HL-60/S4 treated with retinoic acid at 250 ng/mL for 4 days and 3 days (cell line): ENCODE measurements at regions not wholly inside any gene's neighbourhood (a gene's known extent, or its start where the extent isn't known, plus 50 kb on each side); places are given as distances from the start of the nearest gene placed in this dataset.

ENCODE experiments used
- in situ Hi-C: fragments of 300-500 bp; cut with MboI; formaldehyde crosslinking; loops from 2 replicates; pipeline ENCODE4 v1.7.0; 2022; ENCODE audit warnings: low sequenced_read_pairs

GRCh38 chr2:138103156-138103555 is 138.9 kb downstream of the HNMT start:
- in situ Hi-C loops = no loop called here

DNA sequence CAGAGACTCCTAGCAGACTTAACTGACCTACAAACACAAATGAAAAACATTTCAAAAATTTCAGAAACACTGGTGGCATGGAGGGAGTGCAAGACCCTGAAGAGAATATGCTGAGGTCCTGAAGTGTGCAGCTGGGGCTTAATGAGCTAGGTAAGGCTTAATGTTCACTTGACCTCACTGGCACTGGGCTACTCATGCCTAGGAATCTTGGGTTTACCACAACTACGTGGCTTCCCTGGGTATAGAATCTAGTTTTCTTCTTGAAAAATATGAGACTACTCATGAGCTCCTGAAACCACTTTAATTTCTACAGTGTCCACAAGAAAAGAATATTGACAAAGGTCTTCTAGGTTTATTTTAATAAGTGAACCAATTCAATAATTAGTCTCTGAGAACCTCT is 139.8 kb downstream of the HNMT start:
- in situ Hi-C loops = no loop called here

DNA sequence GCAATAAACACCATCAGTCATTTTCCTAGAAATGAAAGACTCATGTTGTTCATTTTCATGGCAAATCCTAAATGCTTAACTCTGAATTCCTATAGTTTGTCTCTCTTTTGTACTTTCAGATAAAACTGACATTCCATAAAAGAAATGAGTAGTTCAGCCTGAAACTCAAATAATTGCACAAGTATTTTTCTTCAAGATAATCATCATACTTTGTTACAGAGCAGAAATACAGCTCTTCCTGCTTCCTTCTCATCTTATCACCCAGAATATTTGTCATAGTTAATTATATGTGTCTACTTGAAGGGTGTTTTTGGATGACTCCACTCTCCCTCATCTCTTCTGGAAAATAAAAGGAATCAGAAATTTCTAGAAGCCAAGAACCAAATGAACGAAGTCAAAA is 141.1 kb downstream of the HNMT start:
- in situ Hi-C loops = no loop called here

- in situ Hi-C loops = no loop called here
These were observed 142.3 kb downstream of the HNMT start for GRCh38 chr2:138106606-138107005.

- in situ Hi-C loops = no loop called here
These were observed 143.0 kb downstream of the HNMT start for GRCh38 chr2:138107288-138107687.

DNA sequence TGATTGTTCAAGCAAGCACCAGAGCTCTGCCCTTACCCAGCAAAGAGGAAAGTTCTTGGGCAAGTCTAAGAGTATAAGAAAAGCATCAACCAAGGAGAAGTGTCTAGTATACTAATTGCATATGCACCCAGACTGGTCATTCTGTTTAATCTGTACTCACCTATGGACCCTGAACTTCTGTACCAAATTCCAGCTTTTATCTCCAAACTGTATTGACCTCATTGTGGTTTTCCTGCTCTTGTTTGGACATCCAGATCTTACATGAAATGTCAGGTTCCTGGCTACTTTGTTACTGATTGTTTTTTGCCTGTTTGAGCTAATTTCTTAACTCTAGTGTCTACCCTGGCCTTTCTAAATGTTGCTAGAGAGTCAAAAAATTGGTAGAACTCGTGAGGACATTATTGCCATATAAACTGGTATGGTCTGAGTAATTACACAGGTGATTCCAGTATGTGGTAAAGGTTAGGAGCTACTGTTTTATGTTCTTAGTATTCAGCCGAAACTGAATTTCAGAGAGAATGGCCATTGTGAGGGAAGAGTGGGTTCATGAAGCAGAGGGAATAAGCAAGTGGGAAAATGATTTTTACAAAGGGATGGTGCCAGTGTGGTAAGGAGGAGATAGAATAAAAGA is 146.3 kb downstream of the HNMT start:
- in situ Hi-C loops = no loop called here

DNA sequence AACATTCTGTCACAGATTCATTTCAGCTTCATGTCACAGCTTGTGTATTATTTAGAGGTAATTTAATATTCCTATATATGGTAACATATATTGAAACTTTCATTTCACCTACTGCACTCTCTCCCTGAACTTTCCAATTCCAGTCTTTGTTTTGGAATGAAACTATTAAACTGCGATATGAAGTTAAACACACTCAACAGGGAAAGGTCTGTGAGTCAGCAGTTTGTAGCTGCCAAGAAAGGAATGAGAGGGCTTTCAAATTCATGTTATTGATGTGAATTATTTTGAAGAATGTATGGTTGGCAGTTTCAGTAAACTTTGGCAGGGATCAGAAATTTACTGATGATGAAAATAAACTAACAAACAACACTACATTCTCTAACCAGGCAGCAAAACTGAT is 148.3 kb downstream of the HNMT start:
- in situ Hi-C loops = no loop called here

- in situ Hi-C loops = no loop called here
These were observed 149.7 kb downstream of the HNMT start for GRCh38 chr2:138113871-138114525.

DNA sequence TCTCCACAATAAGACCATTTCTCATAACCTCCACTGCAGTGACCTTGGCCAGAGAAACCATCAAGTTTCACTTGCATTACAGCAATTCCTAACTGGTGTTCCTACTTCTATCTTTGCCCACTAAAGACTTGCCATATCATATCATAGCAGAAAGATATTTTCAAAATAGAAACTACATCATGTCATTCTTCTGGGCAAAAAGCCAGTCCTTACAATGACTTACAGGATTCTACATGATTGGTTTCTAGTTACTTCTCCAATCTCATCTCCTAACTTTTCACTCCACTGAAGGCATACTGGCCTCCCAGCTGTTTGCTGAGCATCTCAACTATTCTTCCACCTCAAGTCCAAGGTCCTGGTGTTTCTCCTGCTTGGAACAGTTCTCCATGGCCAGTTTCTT is 151.4 kb downstream of the HNMT start:
- in situ Hi-C loops = no loop called here

GRCh38 chr2:138116456-138116855 is 152.2 kb downstream of the HNMT start:
- in situ Hi-C loops = no loop called here

GRCh38 chr2:138121666-138122661 is 157.7 kb downstream of the HNMT start:
- in situ Hi-C loops = no loop called here

- in situ Hi-C loops = no loop called here
These were observed 158.6 kb downstream of the HNMT start for GRCh38 chr2:138122891-138123290.

DNA sequence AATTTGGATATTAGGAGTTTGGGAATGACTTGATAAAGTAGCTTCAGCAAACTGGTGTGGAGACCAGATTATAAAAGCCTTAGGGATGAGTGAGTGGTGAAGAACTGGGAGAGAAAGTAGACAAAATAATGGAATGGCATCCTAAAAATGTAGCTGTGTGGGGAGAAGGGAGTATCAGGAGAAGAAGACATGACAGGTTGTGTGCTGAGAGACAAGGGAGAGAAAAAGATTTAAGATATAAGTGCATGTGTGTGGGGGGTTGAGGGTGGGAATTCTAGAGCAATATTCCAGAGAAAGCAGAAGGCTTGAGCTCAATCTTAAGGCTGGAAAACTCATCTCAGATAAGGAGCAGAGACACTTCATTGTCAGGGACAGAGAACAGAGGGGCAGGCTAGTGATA is 159.5 kb downstream of the HNMT start:
- in situ Hi-C loops = no loop called here

- in situ Hi-C loops = no loop called here
These were observed 160.2 kb downstream of the HNMT start for GRCh38 chr2:138124521-138124920.

GRCh38 chr2:138125306-138126288 is 161.3 kb downstream of the HNMT start:
- in situ Hi-C loops = no loop called here

- in situ Hi-C loops = no loop called here
These were observed 167.8 kb downstream of the HNMT start for GRCh38 chr2:138132108-138132507.

GRCh38 chr2:138137949-138138348 is 173.7 kb downstream of the HNMT start:
- in situ Hi-C loops = no loop called here

DNA sequence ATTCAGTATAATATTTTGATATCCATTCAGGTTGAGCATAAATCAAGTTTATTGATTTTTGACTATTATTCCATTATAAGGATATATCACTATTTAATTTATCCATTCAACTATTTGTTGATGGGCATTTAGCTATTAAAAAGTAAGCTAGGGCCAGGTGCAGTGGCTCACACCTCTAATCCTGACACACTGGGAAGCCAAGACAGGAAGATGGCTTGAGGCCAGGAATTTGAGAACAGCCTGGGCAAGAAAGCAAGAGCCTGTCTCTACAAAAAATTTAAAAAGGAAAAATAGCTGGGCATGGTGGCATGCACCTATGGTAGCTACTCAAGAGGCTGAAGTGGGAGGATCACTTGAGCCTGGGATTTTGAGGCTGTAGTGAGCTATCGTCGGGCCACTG is 183.5 kb downstream of the HNMT start:
- in situ Hi-C loops = no loop called here

DNA sequence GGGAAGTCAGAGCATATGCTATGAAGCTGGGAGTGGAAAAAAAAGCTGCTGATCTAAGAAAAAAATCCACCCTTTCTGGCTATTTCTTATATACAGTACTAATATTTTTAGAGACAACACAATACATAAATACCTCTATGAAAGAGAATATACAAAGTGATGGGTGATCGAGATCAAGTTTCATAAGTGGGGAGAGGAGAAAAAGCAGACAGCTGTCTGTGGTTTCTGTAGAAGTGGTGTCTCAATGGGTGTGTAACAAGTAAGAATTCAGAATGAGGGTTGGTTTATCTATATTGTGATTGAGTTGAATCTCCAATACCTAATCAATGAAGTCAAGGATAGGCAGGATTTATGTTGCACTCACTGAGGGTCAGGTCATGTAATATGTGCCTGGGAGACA is 191.0 kb downstream of the HNMT start:
- in situ Hi-C loops = no loop called here

DNA sequence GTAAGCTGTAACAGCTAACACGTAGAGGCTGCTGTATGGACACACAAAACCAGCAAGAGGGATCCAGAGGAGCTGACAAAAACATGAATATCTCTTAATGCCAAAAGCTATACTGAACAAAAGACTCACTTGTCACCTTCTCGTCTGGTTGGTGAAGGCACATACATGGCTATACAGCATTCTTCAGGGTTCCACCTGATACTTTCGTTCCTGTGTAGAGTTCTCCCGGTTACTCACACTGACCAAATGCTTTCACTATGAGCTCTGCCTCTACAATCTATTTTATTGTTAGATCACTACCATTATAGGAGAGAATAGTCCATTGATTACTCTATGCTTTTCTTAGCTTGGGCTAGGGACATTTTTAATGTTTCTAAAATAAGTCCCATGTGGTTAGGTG is 193.1 kb downstream of the HNMT start:
- in situ Hi-C loops = no loop called here

- in situ Hi-C loops = no loop called here
These were observed 206.2 kb downstream of the HNMT start for GRCh38 chr2:138170485-138170884.
